ENCODE measurements at regions not wholly inside any gene's neighbourhood (a gene's known extent, or its start where the extent isn't known, plus 50 kb on each side); places are given as distances from the start of the nearest gene placed in this dataset.

- TF ChIP-seq SMC3 (IDR thresholded peaks at IDR 0.05; ENCODE audit: low read depth, low read length) (no peak), CTCF (conservative IDR thresholded peaks at IDR 0.05; ENCODE audit: low read depth, low read length) (no peak), POLR2A (IDR thresholded peaks at IDR 0.05; ENCODE audit: low read depth, low read length) (no peak), CEBPB (IDR thresholded peaks at IDR 0.05; ENCODE audit: low read depth, low read length) (no peak)
Observed at GRCh38 chr2:62432407-62432806, 73.6 kb downstream of the TMEM17 start.

Measured in IMR-90 (cell line).